Tibial artery (tissue), 4 donors: ENCODE measurements at regions not wholly inside any gene's neighbourhood (a gene's known extent, or its start where the extent isn't known, plus 50 kb on each side); places are given as distances from the start of the nearest gene placed in this dataset.

ENCODE experiments used
- DNase-seq, 2 donors: peaks; one replicate each; pipeline ENCODE4 v3.0.0-alpha.2; 2019
- H3K27ac ChIP-seq, 2 donors: fragments of 200-600 bp; sonication (generic) in 1 of 2; 1 replicate in 1 of 2; 2 replicates in 1 of 2; pipeline ENCODE4 v1.5.1; 2018 to 2019; ENCODE audit warnings: mild to moderate bottlenecking in 1 of 2
- H3K27me3 ChIP-seq, 2 donors: fragments of 200-600 bp; sonication (generic) in 1 of 2; one replicate each; pipeline versions ENCODE4 v1.5.1 to v1.6.0; 2016 to 2019
- H3K36me3 ChIP-seq, 3 donors: fragments of 200-600 bp; sonication (generic) in 2 of 3; one replicate each; pipeline ENCODE4 v1.5.1; 2016 to 2019; ENCODE audit warnings: mild to moderate bottlenecking in 2 of 3
- H3K4me1 ChIP-seq, 4 donors: fragments of 200-600 bp; sonication (generic) in 2 of 4; 1 replicate in 3 of 4; 2 replicates in 1 of 4; pipeline ENCODE4 v1.5.1; 2016 to 2019
- H3K4me3 ChIP-seq, 2 donors: fragments of 200-600 bp; sonication (generic) in 1 of 2; 1 replicate in 1 of 2; 2 replicates in 1 of 2; pipeline ENCODE4 v1.5.1; 2018 to 2019; ENCODE audit warnings: mild to moderate bottlenecking in 2 of 2
- H3K9me3 ChIP-seq, 3 donors: fragments of 200-600 bp; sonication (generic) in 1 of 3; one replicate each; pipeline ENCODE4 v1.5.1; 2016 to 2019
- CTCF ChIP-seq, 2 experiments: fragments of 200-600 bp in 1 of 2; fragments of 450-650 bp in 1 of 2; IDR thresholded peaks; one replicate each; pipeline ENCODE4 v1.5.1; 2017 to 2019; ENCODE audit warnings: antibody characterized with exemption in 2 of 2, mild to moderate bottlenecking in 1 of 2, moderate library complexity in 1 of 2
- intact Hi-C: fragments of 100-400 bp; cut with DNase I; formaldehyde crosslinking; loops from one replicate; pipeline ENCODE4 v1.15.0; 2023; ENCODE audit warnings: low total_unique reads

- no peak for DNase-seq
- Histone ChIP-seq H3K27ac (no peak overlapping the region), H3K9me3 (peaks cover 0 to 5% (median 0%) of the 10 kb centered on the region in 3 donors), H3K36me3 (no peaks in the 10 kb centered on the region), H3K27me3 (no peaks in the 10 kb centered on the region), H3K4me1 (no peaks in the 10 kb centered on the region), H3K4me3 (no peak overlapping the region)
- no peak for TF ChIP-seq CTCF (IDR thresholded peaks at IDR 0.05)
- intact Hi-C loops, result no loop called here
Observed at GRCh38 chr9:111222757-111223156, 107.3 kb downstream of the OR2K2 start.

- H3K4me1 ChIP-seq, result no peaks in the 10 kb centered on the region
Observed at GRCh38 chr9:111212874-111213273, 117.2 kb downstream of the OR2K2 start.

GRCh38 chr9:111198936-111199335 lies 131.1 kb downstream of the OR2K2 start:
- no peaks in the 10 kb centered on the region for H3K36me3 ChIP-seq
- peaks cover 0 to 9% (median 3%) of the 10 kb centered on the region in 3 donors for H3K9me3 ChIP-seq
- intact Hi-C loops, result no loop called here
- no peak overlapping the region for H3K4me3 ChIP-seq
- no peaks in the 10 kb centered on the region for H3K4me1 ChIP-seq
- DNase-seq, result no peak
- H3K27me3 ChIP-seq, result no peaks in the 10 kb centered on the region
- TF ChIP-seq CTCF (IDR thresholded peaks at IDR 0.05), result no peak
- no peak overlapping the region for H3K27ac ChIP-seq

More at GRCh38 chr9:111212874-111213273, 117.2 kb downstream of the OR2K2 start:
- no peaks in the 10 kb centered on the region for H3K27me3 ChIP-seq
- TF ChIP-seq CTCF (IDR thresholded peaks at IDR 0.05), result no peak
- no peaks in the 10 kb centered on the region for H3K36me3 ChIP-seq
- no peak for DNase-seq
- no peaks in the 10 kb centered on the region for H3K9me3 ChIP-seq
- intact Hi-C loops, result no loop called here
- H3K27ac ChIP-seq, result no peak overlapping the region
- H3K4me3 ChIP-seq, result no peak overlapping the region

DNA sequence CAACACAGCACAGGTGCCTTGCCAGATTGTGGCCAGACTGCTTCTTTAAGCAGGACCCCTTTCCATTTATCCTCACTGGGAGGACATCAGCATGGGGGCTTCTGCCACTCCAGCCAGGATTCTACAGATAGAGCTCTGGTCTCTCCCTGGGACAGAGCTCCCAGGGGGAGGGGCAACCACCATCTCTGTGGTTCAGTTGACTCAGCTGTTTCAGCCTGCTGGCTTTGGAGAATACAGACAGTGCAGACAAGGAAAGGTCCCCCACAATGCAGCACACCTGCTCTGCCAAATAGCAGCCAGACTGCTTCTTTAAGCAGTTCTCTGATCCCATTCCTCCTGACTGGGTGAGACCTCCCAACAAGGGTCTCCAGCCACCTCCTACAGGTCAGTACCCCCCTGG lies 132.8 kb downstream of the OR2K2 start:
- intact Hi-C loops, result no loop called here
- DNase-seq, result no peak
- Histone ChIP-seq H3K36me3 (no peaks in the 10 kb centered on the region), H3K27ac (no peak overlapping the region), H3K9me3 (no peaks in the 10 kb centered on the region), H3K4me3 (no peak overlapping the region), H3K4me1 (peaks cover 0 to 3% (median 0%) of the 10 kb centered on the region in 4 donors), H3K27me3 (no peaks in the 10 kb centered on the region)
- TF ChIP-seq CTCF (IDR thresholded peaks at IDR 0.05), result no peak

GRCh38 chr9:111195766-111196165 lies 134.3 kb downstream of the OR2K2 start:
- no peak for DNase-seq
- Histone ChIP-seq H3K36me3 (no peaks in the 10 kb centered on the region), H3K27ac (no peak overlapping the region)

More at GRCh38 chr9:111195766-111196165, 134.3 kb downstream of the OR2K2 start:
- Histone ChIP-seq H3K27me3 (no peaks in the 10 kb centered on the region), H3K4me1 (peaks cover 0 to 3% (median 0%) of the 10 kb centered on the region in 4 donors), H3K4me3 (no peak overlapping the region), H3K9me3 (no peaks in the 10 kb centered on the region)
- TF ChIP-seq CTCF (IDR thresholded peaks at IDR 0.05), result no peak
- intact Hi-C loops, result no loop called here
